LNCaP clone FGC (cell line): ENCODE measurements at regions not wholly inside any gene's neighbourhood (a gene's known extent, or its start where the extent isn't known, plus 50 kb on each side); places are given as distances from the start of the nearest gene placed in this dataset.

Source experiments
- DNase-seq: peaks from one replicate; pipeline ENCODE4 v3.0.0-alpha.2; 2011; ENCODE audit warnings: low read depth
- H3K4me3 ChIP-seq: 2 replicates; pipeline ENCODE4 v1.5.1; 2011; ENCODE audit warnings: mild to moderate bottlenecking, low read depth, low read length, control low read depth
- TF ChIP-seq, protein P1 (sequence below): IDR thresholded peaks from 2 replicates; pipeline ENCODE4 v1.5.1; 2012; ENCODE audit warnings: mild to moderate bottlenecking; ENCODE audit not compliant: control insufficient read depth, insufficient read depth; ENCODE audit errors: extremely low read depth

DNA sequence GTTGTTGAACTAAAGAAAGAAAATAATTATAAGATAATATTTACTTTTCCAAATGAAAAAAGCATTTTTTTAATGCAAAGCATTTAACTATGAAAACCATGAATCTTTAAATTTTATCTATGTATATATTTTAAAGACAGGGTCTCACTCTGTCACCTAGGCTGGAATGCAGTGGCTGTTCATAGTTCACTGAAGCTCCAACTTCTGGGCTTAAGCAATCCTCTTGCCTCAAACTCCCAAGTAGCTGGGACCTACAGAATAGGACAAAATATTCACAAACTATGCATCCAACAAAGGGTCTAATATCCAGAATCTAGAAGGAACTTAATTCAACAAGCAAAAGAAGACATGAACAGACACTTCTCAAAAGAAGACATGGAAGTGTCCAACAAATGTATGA lies 55.9 kb upstream of the ALB start:
- TF ChIP-seq, protein P1, sequence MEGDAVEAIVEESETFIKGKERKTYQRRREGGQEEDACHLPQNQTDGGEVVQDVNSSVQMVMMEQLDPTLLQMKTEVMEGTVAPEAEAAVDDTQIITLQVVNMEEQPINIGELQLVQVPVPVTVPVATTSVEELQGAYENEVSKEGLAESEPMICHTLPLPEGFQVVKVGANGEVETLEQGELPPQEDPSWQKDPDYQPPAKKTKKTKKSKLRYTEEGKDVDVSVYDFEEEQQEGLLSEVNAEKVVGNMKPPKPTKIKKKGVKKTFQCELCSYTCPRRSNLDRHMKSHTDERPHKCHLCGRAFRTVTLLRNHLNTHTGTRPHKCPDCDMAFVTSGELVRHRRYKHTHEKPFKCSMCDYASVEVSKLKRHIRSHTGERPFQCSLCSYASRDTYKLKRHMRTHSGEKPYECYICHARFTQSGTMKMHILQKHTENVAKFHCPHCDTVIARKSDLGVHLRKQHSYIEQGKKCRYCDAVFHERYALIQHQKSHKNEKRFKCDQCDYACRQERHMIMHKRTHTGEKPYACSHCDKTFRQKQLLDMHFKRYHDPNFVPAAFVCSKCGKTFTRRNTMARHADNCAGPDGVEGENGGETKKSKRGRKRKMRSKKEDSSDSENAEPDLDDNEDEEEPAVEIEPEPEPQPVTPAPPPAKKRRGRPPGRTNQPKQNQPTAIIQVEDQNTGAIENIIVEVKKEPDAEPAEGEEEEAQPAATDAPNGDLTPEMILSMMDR, result no peak
- H3K4me3 ChIP-seq, result no peak overlapping the region
- DNase-seq, result no peak

DNA sequence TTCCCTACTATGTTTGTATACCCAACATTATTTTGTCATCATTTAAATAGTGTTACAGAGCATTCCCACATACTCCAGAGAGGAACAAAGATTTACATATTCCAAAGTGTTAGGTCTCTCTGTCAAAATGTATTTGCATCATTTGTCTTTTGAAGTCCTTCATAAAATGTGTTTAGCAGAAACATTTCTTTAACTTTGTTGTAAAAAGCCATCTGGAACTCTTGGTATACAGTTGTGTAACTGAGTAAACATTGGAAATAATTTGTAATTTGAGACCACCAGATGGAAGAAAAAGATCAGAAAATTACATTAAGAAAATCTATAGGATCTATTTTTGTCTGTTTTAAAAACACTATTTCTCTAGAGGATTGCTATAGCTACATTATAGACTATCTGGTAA lies 56.6 kb upstream of the ALB start:
- H3K4me3 ChIP-seq, result no peak overlapping the region
- DNase-seq, result no peak
- TF ChIP-seq, protein P1, result no peak

DNA sequence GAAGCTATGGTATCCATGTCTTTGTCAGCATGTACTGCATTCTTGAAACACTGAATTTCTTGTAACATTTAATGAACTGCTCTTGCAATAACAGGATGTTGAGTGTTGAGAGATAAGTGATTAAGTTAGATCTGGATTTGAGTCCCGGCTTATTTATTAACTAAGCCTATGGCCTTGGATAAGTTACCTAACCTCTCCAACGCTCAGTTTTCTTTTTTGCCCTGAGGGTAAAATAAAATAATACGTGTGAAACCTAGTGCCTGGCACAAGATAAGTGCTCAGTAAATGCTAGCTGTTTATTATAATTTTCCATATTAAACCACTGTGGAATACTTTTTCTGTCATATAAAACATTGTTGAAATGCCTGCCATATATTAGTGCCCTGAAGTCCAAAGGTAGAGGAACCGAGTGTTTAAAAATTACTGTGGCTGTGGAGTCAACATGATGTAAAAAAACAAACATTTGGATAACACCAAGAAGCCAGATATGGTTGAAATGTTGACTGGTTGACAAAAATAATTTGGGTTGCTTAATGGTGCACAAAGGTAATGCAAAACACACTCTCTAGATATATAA lies 58.6 kb upstream of the ALB start:
- DNase-seq, result no peak
- no peak overlapping the region for H3K4me3 ChIP-seq
- TF ChIP-seq, protein P1, result no peak

DNA sequence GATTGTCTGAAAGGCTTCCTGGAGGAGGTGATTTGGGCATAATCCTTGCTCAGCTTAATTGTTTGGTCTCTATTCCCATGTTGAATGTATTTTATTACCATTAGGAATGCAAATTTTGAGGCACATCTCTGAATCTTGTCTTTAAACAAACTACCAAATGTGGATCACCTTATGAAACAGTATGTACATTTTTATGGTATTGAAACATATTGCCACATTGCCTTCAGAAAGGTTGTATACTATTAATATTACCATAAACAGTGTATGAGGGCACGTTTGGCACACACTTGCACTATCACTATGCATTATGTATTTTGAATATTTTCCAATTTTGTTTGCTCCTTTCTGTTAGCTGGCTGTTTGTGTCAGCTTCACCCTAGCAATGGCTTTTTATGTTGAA lies 60.0 kb upstream of the ALB start:
- TF ChIP-seq, protein P1, result no peak
- no peak for DNase-seq
- no peak overlapping the region for H3K4me3 ChIP-seq

DNA sequence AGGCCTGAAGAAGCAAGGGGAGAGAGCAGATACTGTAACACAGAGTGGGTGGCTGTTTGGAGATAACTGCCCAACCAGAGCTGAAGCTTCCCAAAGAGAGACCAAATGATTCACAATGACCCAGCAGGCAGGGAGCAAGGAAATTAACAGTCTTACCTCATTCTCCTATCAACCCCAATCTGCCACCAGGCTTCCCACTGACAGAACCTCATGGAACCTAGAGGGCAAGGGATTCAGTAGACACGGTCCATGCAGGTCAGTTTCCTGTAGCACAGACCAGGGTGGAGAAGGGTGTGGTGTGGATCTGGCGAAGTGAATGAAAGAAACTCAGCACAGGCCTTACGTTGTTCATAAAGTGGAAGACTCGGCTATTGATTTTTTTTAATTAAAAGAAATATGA lies 60.7 kb upstream of the ALB start:
- no peak overlapping the region for H3K4me3 ChIP-seq
- DNase-seq, result no peak
- TF ChIP-seq, protein P1, result no peak

DNA sequence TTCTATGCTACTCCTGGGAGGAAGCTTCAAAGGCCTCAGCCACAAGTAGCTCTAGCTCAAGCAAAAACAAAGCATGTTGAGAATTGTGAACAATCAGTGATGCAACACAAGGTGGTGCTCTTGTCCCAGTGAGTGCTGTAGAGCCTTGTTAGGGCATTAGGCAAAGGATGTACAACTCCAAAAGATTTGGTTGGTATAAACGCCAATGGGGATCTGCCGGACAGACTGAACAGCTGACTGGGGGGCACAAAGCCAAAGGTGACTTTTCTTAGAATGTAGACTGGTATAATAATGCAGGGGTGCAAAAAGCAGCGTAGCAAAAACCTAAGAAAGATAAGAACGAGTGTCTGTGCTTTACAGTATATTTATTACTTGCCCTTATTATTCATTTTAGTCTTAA lies 62.6 kb upstream of the ALB start:
- DNase-seq, result peak; percentile 37
- H3K4me3 ChIP-seq, result no peak overlapping the region
- TF ChIP-seq, protein P1, result peak; percentile 96

DNA sequence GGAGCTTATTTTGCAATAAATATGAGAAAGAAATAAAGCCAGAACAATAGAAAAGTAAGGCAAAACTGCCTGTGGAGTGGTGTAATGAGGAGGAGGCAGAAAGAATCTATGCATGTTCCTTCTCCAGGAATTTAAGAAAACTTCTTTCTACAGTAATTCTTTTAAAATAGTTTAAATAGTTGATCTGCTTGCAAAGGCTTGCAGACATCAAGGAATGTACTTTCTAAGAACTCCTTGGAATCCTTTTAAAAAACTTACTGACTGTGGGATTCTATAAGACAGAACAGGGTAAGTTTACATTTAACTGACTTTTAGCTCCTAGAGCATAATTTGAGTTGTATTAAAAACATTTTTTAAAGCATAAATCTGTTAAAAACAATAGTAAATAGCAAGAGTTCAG lies 63.2 kb upstream of the ALB start:
- TF ChIP-seq, protein P1, result no peak
- H3K4me3 ChIP-seq, result no peak overlapping the region
- DNase-seq, result no peak
